Psoas muscle (tissue), 7 donors: ENCODE measurements at regions not wholly inside any gene's neighbourhood (a gene's known extent, or its start where the extent isn't known, plus 50 kb on each side); places are given as distances from the start of the nearest gene placed in this dataset.

ENCODE experiments used
- ATAC-seq, 4 donors: fragments of 200-7000 bp; cut with Tn5 transposase; one replicate each; pipeline ENCODE4 v1.9.1; 2020; ENCODE audit warnings: moderate library complexity in 3 of 4, mild to moderate bottlenecking in 2 of 4
- DNase-seq, 2 donors: peaks; one replicate each; pipeline ENCODE4 v3.0.0-alpha.2; 2020
- H3K27ac ChIP-seq: fragments of 200-600 bp; one replicate; pipeline ENCODE4 v1.8.0; 2022
- H3K27me3 ChIP-seq, 3 donors: fragments of 200-600 bp in 1 of 3; one replicate each; pipeline versions ENCODE4 v1.6.1 to v1.8.0; 2013 to 2022; ENCODE audit warnings: low read length in 2 of 3, mild to moderate bottlenecking in 2 of 3, moderate library complexity in 1 of 3; ENCODE audit not compliant: insufficient read depth in 3 of 3
- H3K36me3 ChIP-seq, 2 donors: fragments of 200-600 bp in 1 of 2; one replicate each; pipeline versions ENCODE4 v1.6.1 to v1.8.0; 2013 to 2022; ENCODE audit warnings: low read depth in 1 of 2, mild to moderate bottlenecking in 1 of 2, moderate library complexity in 1 of 2; ENCODE audit not compliant: insufficient read depth in 1 of 2
- H3K4me1 ChIP-seq: fragments of 200-600 bp; one replicate; pipeline ENCODE4 v1.8.0; 2022
- H3K4me3 ChIP-seq: fragments of 200-600 bp; one replicate; pipeline ENCODE4 v1.8.0; 2022; ENCODE audit warnings: mild to moderate bottlenecking
- H3K9me3 ChIP-seq: fragments of 200-600 bp; one replicate; pipeline ENCODE4 v1.8.0; 2022
- CTCF ChIP-seq: fragments of 200-600 bp; IDR thresholded peaks from one replicate; pipeline ENCODE4 v1.8.0; 2022; ENCODE audit warnings: antibody characterized with exemption
- WGBS, 3 donors: extraction: QIAGEN DNeasy Blood & Tissue Kit; methylation state at CpG; one replicate each; pipeline versions ENCODE4 v1.1.6 to v1.1.7; 2013; 5-methylcytosine and 5-hydroxymethylcytosine counted together
- intact Hi-C, 2 donors: fragments of 100-400 bp; cut with DNase I; formaldehyde crosslinking; loops; one replicate each; pipeline versions ENCODE4 v1.11.0 to v1.14.2; 2022
- donor health status: healthy with polysubstance abuse.
- donor health status: DM: no; HTN: no; CAD: no; lungs with moderate emphysema.
- donor health status: Bipolar disorder and iron deficiency.
- donor health status: healthy.
- donor health status: DM: yes; HTN: yes; CAD: no.
- donor health status: DM: no; HTN: no; CAD: no.
- donor health status: DM: yes; HTN: yes; CAD: no.

- DNase-seq: no peak
- Histone ChIP-seq H3K4me3 (no peak overlapping the region), H3K9me3 (peaks cover 6% of the 10 kb centered on the region), H3K27me3 (no peaks in the 10 kb centered on the region), H3K4me1 (no peaks in the 10 kb centered on the region), H3K36me3 (no peaks in the 10 kb centered on the region), H3K27ac (no peak overlapping the region)
- no peak for ATAC-seq
- TF ChIP-seq CTCF: no peak
- intact Hi-C loops: no loop called here
These were observed 97.9 kb downstream of the EDEM1 start for GRCh38 chr3:5285439-5285838.

DNA sequence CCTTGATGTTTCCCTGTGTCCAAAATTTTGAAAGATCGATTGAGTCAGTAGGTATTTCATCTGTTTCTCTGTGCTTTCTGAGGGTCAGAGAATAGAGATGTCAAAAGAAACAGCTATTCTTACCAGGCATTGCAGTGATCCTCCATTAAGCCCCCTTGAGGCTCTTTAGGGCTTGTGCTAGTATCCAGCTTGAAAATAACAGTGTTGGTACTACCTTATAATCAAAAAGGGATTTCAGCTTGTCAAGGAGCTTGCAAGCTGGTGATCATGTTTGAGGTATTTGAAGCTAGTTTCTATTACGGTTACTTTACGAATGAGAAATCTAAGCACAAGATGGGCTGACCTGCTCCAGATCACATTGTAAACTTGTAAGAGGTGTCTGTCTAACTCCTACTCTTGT is 103.4 kb downstream of the EDEM1 start:
- no peak for ATAC-seq
- Histone ChIP-seq H3K36me3 (no peaks in the 10 kb centered on the region), H3K4me1 (no peaks in the 10 kb centered on the region), H3K9me3 (peaks cover 3% of the 10 kb centered on the region), H3K27ac (no peak overlapping the region), H3K4me3 (no peak overlapping the region), H3K27me3 (peaks cover 0 to 2% (median 0%) of the 10 kb centered on the region in 3 donors)
- WGBS, 3 donors: 77 to 80% (median 80%) methylated on average over 3 of the region's 3 CpGs
- DNase-seq: no peak
- intact Hi-C loops: no loop called here
- no peak for TF ChIP-seq CTCF

DNA sequence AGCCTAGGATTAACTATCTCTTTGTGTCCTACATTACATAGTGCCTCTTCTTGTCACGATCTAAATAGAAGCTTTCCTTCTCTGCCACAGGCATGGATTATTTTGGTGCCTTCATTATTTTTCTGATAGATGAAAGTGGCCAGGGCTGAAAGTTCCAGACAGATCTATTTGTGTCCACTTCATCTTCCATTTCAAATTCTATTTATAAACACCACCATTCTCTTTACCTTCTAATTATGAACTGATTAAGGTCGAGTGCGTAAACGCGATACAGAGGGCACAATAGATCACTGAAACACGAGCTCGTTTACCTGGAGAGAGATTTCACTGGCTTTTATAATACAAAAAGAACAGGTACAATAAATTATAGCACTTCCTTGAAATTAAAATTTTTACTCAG is 105.0 kb downstream of the EDEM1 start:
- H3K9me3 ChIP-seq: no peaks in the 10 kb centered on the region
- DNase-seq: no peak
- intact Hi-C loops: no loop called here
- no peak for TF ChIP-seq CTCF
- 44 to 78% (median 55%) methylated on average over 7 of the region's 7 CpGs for WGBS, 3 donors
- no peak for ATAC-seq
- H3K4me1 ChIP-seq: no peaks in the 10 kb centered on the region
- no peak overlapping the region for H3K27ac ChIP-seq
- peaks cover 0 to 2% (median 0%) of the 10 kb centered on the region in 3 donors for H3K27me3 ChIP-seq
- no peaks in the 10 kb centered on the region for H3K36me3 ChIP-seq
- H3K4me3 ChIP-seq: no peak overlapping the region

GRCh38 chr3:5293207-5293606 is 105.7 kb downstream of the EDEM1 start:
- intact Hi-C loops: no loop called here
- 37 to 51% (median 39%) methylated on average over 2 of the region's 2 CpGs for WGBS, 3 donors

More at GRCh38 chr3:5293207-5293606, 105.7 kb downstream of the EDEM1 start:
- Histone ChIP-seq H3K9me3 (no peaks in the 10 kb centered on the region), H3K4me3 (no peak overlapping the region), H3K4me1 (no peaks in the 10 kb centered on the region), H3K27ac (no peak overlapping the region), H3K27me3 (peaks cover 0 to 2% (median 0%) of the 10 kb centered on the region in 3 donors), H3K36me3 (no peaks in the 10 kb centered on the region)
- no peak for DNase-seq
- no peak for TF ChIP-seq CTCF
- no peak for ATAC-seq
